ENCODE measurements at regions not wholly inside any gene's neighbourhood (a gene's known extent, or its start where the extent isn't known, plus 50 kb on each side); places are given as distances from the start of the nearest gene placed in this dataset.

DNA sequence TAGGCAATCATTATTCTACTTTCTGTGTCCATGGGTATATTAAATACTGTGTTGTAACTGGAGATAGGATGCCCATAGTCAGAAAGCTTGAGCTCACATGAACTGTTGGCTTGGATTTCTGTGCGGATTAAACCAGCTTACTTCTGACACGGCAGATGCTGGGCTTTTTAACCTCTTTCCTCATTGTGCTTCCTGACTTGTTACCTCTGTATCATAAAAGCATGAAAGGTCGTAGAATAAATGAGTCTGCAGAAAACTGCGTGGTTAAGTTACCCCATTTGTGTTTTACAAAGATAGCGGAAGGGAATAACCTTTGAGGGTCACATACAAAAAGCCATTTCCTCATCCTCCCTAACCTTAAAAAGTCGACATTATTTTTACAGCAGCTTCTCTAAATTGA lies 199.5 kb upstream of the DMRT1 start:
- no peaks in the 10 kb centered on the region for H3K9me3 ChIP-seq (ENCODE audit: low read depth, low read length)
- H2AFZ ChIP-seq (ENCODE audit: low read length): no peak overlapping the region
- H3K4me3 ChIP-seq (ENCODE audit: insufficient read depth, low read length): no peak overlapping the region
- no peaks in the 10 kb centered on the region for H4K20me1 ChIP-seq (ENCODE audit: insufficient read depth, low read length)
- H3K4me1 ChIP-seq (ENCODE audit: insufficient read depth, low read length): no peaks in the 10 kb centered on the region
- no peaks in the 10 kb centered on the region for H3K27me3 ChIP-seq (ENCODE audit: insufficient read depth, low read length)
- no peak overlapping the region for H3K4me2 ChIP-seq (ENCODE audit: insufficient read depth, low read length)
- no peaks in the 10 kb centered on the region for H3K36me3 ChIP-seq (ENCODE audit: insufficient read depth, low read length)
- H3K79me2 ChIP-seq (ENCODE audit: insufficient read depth, low read length): no peaks in the 10 kb centered on the region
- TF ChIP-seq, protein P1, sequence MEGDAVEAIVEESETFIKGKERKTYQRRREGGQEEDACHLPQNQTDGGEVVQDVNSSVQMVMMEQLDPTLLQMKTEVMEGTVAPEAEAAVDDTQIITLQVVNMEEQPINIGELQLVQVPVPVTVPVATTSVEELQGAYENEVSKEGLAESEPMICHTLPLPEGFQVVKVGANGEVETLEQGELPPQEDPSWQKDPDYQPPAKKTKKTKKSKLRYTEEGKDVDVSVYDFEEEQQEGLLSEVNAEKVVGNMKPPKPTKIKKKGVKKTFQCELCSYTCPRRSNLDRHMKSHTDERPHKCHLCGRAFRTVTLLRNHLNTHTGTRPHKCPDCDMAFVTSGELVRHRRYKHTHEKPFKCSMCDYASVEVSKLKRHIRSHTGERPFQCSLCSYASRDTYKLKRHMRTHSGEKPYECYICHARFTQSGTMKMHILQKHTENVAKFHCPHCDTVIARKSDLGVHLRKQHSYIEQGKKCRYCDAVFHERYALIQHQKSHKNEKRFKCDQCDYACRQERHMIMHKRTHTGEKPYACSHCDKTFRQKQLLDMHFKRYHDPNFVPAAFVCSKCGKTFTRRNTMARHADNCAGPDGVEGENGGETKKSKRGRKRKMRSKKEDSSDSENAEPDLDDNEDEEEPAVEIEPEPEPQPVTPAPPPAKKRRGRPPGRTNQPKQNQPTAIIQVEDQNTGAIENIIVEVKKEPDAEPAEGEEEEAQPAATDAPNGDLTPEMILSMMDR (IDR thresholded peaks at IDR 0.05; ENCODE audit: extremely low read depth, low read depth, low read length): no peak
- no peak overlapping the region for H3K27ac ChIP-seq (ENCODE audit: low read depth, low read length)
- DNase-seq (ENCODE audit: insufficient read length, low spot score, missing footprints): no peak

DNA sequence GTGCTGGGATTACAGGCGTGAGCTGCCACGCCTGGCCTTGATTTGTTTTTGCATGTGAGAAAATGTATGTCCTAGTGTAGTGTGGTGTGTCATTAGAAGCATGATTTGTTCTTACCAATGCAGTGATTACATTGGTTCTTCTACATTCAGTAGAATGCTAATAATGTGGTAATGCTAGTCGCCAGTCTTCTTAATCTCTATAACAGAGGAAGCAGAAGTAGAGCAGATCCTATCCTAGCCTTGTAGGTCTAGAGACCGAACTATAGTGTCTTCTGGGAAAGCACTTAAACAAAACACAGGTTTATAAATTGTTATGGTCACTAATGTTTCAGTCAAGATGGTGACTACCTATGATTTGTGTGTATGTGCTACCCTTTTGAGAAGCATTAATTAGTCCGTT lies 197.5 kb upstream of the DMRT1 start:
- DNase-seq (ENCODE audit: insufficient read length, low spot score, missing footprints): no peak
- H2AFZ ChIP-seq (ENCODE audit: low read length): no peak overlapping the region
- H3K27me3 ChIP-seq (ENCODE audit: insufficient read depth, low read length): no peaks in the 10 kb centered on the region
- H3K4me2 ChIP-seq (ENCODE audit: insufficient read depth, low read length): no peak overlapping the region
- H3K4me3 ChIP-seq (ENCODE audit: insufficient read depth, low read length): no peak overlapping the region
- H3K4me1 ChIP-seq (ENCODE audit: insufficient read depth, low read length): no peaks in the 10 kb centered on the region
- H4K20me1 ChIP-seq (ENCODE audit: insufficient read depth, low read length): no peaks in the 10 kb centered on the region
- H3K79me2 ChIP-seq (ENCODE audit: insufficient read depth, low read length): no peaks in the 10 kb centered on the region
- TF ChIP-seq, protein P1 (IDR thresholded peaks at IDR 0.05; ENCODE audit: extremely low read depth, low read depth, low read length): no peak
- no peaks in the 10 kb centered on the region for H3K9me3 ChIP-seq (ENCODE audit: low read depth, low read length)
- no peaks in the 10 kb centered on the region for H3K36me3 ChIP-seq (ENCODE audit: insufficient read depth, low read length)
- no peak overlapping the region for H3K27ac ChIP-seq (ENCODE audit: low read depth, low read length)

DNA sequence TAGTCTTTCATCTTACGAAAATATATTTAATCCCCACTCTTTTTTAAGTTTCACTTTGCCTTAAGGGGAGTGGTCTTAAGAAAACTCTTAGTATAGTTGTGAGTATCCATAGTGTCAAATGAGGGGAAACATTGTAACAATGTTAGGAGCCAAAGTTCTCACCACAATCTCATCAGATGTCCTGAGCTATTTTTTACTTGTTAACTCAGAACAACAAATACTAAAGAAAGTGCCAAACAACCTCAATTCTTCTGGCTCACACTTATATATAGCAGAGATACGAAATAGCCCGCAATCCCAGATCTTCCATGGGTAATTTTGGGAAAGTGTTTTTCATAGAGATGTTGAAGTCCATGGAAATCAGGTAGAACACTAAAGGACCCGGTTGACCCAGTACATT lies 194.0 kb upstream of the DMRT1 start:
- no peak overlapping the region for H3K4me2 ChIP-seq (ENCODE audit: insufficient read depth, low read length)
- no peak for DNase-seq (ENCODE audit: insufficient read length, low spot score, missing footprints)
- no peak overlapping the region for H3K27ac ChIP-seq (ENCODE audit: low read depth, low read length)
- TF ChIP-seq, protein P1 (IDR thresholded peaks at IDR 0.05; ENCODE audit: extremely low read depth, low read depth, low read length): no peak
- no peaks in the 10 kb centered on the region for H3K4me1 ChIP-seq (ENCODE audit: insufficient read depth, low read length)
- no peaks in the 10 kb centered on the region for H3K27me3 ChIP-seq (ENCODE audit: insufficient read depth, low read length)
- no peaks in the 10 kb centered on the region for H3K79me2 ChIP-seq (ENCODE audit: insufficient read depth, low read length)
- no peaks in the 10 kb centered on the region for H3K9me3 ChIP-seq (ENCODE audit: low read depth, low read length)
- H2AFZ ChIP-seq (ENCODE audit: low read length): no peak overlapping the region
- no peaks in the 10 kb centered on the region for H3K36me3 ChIP-seq (ENCODE audit: insufficient read depth, low read length)
- no peaks in the 10 kb centered on the region for H4K20me1 ChIP-seq (ENCODE audit: insufficient read depth, low read length)
- no peak overlapping the region for H3K4me3 ChIP-seq (ENCODE audit: insufficient read depth, low read length)

DNA sequence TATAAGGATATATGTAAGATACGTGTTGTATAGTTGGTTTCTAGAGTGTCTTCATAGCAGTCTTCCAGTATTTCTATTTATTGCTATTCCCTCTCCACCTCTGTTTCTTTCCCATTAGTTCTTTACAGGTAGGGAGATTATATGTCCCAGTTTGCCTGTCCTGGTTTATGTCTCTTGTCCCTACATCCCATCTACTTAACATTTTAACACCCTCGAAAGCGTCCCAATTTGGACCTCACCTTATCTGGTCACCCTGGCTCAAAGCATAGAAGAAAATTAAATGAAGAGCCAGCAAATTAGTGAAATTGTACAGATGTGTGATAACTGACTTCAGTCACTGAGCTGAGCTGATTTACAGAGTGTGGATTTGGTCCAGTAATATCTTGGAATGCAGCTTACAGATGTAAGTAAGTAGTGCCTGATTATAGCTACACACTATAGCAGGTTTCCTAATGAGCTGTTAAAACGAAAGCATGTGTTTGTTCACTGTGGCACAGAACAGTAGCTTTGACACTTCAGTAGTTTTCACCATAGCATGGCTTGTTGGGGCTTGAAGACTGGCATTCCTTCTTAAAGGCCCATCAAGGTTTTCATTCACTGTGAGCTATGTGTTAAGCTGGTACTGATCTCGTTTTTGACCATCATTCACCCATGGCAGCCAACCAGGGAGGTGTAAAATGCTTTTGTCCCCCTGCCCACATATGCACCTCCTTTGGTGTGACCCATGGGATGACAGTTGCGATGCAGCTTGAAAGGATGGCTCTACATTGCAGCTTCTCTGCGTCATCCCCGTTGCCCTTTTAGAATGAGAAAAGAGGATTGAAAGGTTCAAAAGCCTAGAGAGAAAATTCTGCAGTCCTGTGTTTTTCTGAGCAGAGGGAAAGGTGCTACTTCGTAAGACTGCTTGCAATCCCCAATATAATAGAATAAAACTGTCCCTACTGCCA lies 192.1 kb upstream of the DMRT1 start:
- peaks cover 6% of the 10 kb centered on the region for H3K4me1 ChIP-seq (ENCODE audit: insufficient read depth, low read length)
- TF ChIP-seq, protein P1 (IDR thresholded peaks at IDR 0.05; ENCODE audit: extremely low read depth, low read depth, low read length): no peak

More for the DNA sequence above, 192.1 kb upstream of the DMRT1 start:
- Histone ChIP-seq H2AFZ (ENCODE audit: low read length) (peak overlapping the region; percentile 69), H3K27ac (ENCODE audit: low read depth, low read length) (no peak overlapping the region), H3K4me2 (ENCODE audit: insufficient read depth, low read length) (peak overlapping the region; percentile 60), H4K20me1 (ENCODE audit: insufficient read depth, low read length) (no peaks in the 10 kb centered on the region), H3K4me3 (ENCODE audit: insufficient read depth, low read length) (no peak overlapping the region), H3K27me3 (ENCODE audit: insufficient read depth, low read length) (no peaks in the 10 kb centered on the region), H3K79me2 (ENCODE audit: insufficient read depth, low read length) (no peaks in the 10 kb centered on the region), H3K36me3 (ENCODE audit: insufficient read depth, low read length) (no peaks in the 10 kb centered on the region), H3K9me3 (ENCODE audit: low read depth, low read length) (no peaks in the 10 kb centered on the region)
- DNase-seq (ENCODE audit: insufficient read length, low spot score, missing footprints): no peak
